ENCODE measurements at regions not wholly inside any gene's neighbourhood (a gene's known extent, or its start where the extent isn't known, plus 50 kb on each side); places are given as distances from the start of the nearest gene placed in this dataset.

- H3K9me2 ChIP-seq (replicated peaks; ENCODE audit: insufficient read depth): no peaks in the 10 kb centered on the region
- no peaks in the 10 kb centered on the region for H3K79me2 ChIP-seq
- H3K4me1 ChIP-seq (ENCODE audit: insufficient read depth): peaks cover 10% of the 10 kb centered on the region
- no peak overlapping the region for H3K4me3 ChIP-seq
- no peak overlapping the region for H3K27ac ChIP-seq
- H3K4me2 ChIP-seq: no peak overlapping the region
- H3K9me3 ChIP-seq (ENCODE audit: low read depth): no peaks in the 10 kb centered on the region
- no peaks in the 10 kb centered on the region for H3K36me3 ChIP-seq (replicated peaks; ENCODE audit: insufficient read depth, low read depth)
- peaks cover 12% of the 10 kb centered on the region for H3K27me3 ChIP-seq
- TF ChIP-seq EZH2 (IDR thresholded peaks at IDR 0.05; ENCODE audit: borderline replicate concordance) (no peak), CTCF (IDR thresholded peaks at IDR 0.05; ENCODE audit: poor library complexity) (no peak), EZH2phosphoT487 (IDR thresholded peaks at IDR 0.05; ENCODE audit: low read depth, severe bottlenecking, unreplicated experiment) (no peak)
- H2AFZ ChIP-seq: no peak overlapping the region
- H4K20me1 ChIP-seq (ENCODE audit: insufficient read depth, poor library complexity, severe bottlenecking): no peaks in the 10 kb centered on the region
- 60% methylated on average over 13 of the region's 13 CpGs for WGBS (ENCODE audit: low lambda C conversion rate, missing lambda C conversion rate)
- DNase-seq (ENCODE audit: low spot score): no peak
Measured at GRCh38 chr19:32038021-32038920, 307.1 kb upstream of the ZNF507 start.

GRCh38 chr19:32038961-32039360 is 306.4 kb upstream of the ZNF507 start:
- no peaks in the 10 kb centered on the region for H3K36me3 ChIP-seq (replicated peaks; ENCODE audit: insufficient read depth, low read depth)
- TF ChIP-seq EZH2phosphoT487 (IDR thresholded peaks at IDR 0.05; ENCODE audit: low read depth, severe bottlenecking, unreplicated experiment): no peak
- TF ChIP-seq EZH2 (IDR thresholded peaks at IDR 0.05; ENCODE audit: borderline replicate concordance): no peak
- no peak for TF ChIP-seq CTCF (IDR thresholded peaks at IDR 0.05; ENCODE audit: poor library complexity)
- H3K9me2 ChIP-seq (replicated peaks; ENCODE audit: insufficient read depth): no peaks in the 10 kb centered on the region
- H2AFZ ChIP-seq: no peak overlapping the region
- H4K20me1 ChIP-seq (ENCODE audit: insufficient read depth, poor library complexity, severe bottlenecking): no peaks in the 10 kb centered on the region
- H3K4me1 ChIP-seq (ENCODE audit: insufficient read depth): peaks cover 10% of the 10 kb centered on the region
- peaks cover 17% of the 10 kb centered on the region for H3K27me3 ChIP-seq
- no peak for DNase-seq (ENCODE audit: low spot score)
- no peak overlapping the region for H3K4me3 ChIP-seq
- H3K79me2 ChIP-seq: no peaks in the 10 kb centered on the region
- WGBS (ENCODE audit: low lambda C conversion rate, missing lambda C conversion rate): 57% methylated on average over 6 of the region's 6 CpGs
- H3K9me3 ChIP-seq (ENCODE audit: low read depth): no peaks in the 10 kb centered on the region
- H3K4me2 ChIP-seq: no peak overlapping the region
- H3K27ac ChIP-seq: no peak overlapping the region

GRCh38 chr19:32039440-32039839 is 306.0 kb upstream of the ZNF507 start:
- TF ChIP-seq EZH2 (IDR thresholded peaks at IDR 0.05; ENCODE audit: borderline replicate concordance) (no peak), EZH2phosphoT487 (IDR thresholded peaks at IDR 0.05; ENCODE audit: low read depth, severe bottlenecking, unreplicated experiment) (no peak), CTCF (IDR thresholded peaks at IDR 0.05; ENCODE audit: poor library complexity) (no peak)
- Histone ChIP-seq H3K36me3 (replicated peaks; ENCODE audit: insufficient read depth, low read depth) (no peaks in the 10 kb centered on the region), H3K27ac (no peak overlapping the region), H3K79me2 (no peaks in the 10 kb centered on the region), H3K4me3 (no peak overlapping the region), H3K9me2 (replicated peaks; ENCODE audit: insufficient read depth) (no peaks in the 10 kb centered on the region), H2AFZ (no peak overlapping the region), H3K27me3 (peaks cover 20% of the 10 kb centered on the region), H3K4me1 (ENCODE audit: insufficient read depth) (peaks cover 10% of the 10 kb centered on the region), H3K4me2 (no peak overlapping the region), H4K20me1 (ENCODE audit: insufficient read depth, poor library complexity, severe bottlenecking) (no peaks in the 10 kb centered on the region), H3K9me3 (ENCODE audit: low read depth) (no peaks in the 10 kb centered on the region)
- WGBS (ENCODE audit: low lambda C conversion rate, missing lambda C conversion rate): 74% methylated on average over 13 of the region's 13 CpGs
- DNase-seq (ENCODE audit: low spot score): no peak
